Stimulated activated CD8-positive, alpha-beta memory T cell treated with anti-CD3 and anti-CD28 coated beads, Interleukin-15, amount 100 ng/mL, for 1 hour (primary cell): ENCODE measurements at regions not wholly inside any gene's neighbourhood (a gene's known extent, or its start where the extent isn't known, plus 50 kb on each side); places are given as distances from the start of the nearest gene placed in this dataset.

ENCODE experiments used
- DNase-seq: peaks from one replicate; pipeline ENCODE4 v3.0.0-alpha.2; 2020; ENCODE audit warnings: low read depth

GRCh38 chr2:16818203-16818556, 152.5 kb upstream of the CYRIA start:
- DNase-seq: no peak

DNA sequence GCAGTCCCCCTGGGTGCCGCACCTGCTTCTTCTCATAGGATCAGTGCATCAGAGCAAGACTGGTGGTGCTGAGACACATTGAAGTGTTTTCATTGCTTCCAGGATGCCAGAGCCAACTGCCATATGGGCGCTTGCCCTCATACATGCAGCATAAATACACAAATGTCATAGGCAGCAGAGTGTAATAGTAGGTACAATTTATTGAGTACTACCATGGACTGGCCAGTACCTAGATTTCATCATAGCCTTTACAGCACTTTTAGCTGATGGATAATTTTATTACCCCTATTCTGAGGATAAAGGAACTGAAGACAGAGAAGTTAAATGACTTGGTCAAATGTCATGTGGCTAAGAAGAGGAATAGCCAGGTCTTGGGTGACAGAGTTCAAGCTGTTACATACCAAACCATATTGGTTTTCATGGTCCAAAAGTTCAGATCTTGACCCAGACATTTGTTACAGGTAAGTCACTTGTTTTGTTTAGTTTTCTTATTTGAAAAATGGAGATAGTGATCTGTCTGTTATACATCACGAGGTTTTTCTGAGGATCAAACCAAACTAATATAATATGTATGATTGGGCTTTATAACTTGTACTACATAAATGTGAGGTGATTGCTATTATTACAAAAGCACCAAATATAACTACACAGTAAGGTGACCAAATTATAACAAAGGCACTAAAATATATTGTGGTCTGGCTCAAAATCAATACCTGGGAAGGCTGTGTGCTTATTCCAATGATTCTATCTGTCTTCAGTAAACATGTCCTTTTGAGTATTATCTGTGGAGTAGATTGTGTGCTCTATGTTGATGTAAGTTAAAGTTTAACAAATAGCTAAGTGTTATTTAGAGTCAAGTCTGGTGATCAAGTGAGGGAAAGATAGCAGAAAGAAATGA, 151.9 kb upstream of the CYRIA start:
- no peak for DNase-seq

DNA sequence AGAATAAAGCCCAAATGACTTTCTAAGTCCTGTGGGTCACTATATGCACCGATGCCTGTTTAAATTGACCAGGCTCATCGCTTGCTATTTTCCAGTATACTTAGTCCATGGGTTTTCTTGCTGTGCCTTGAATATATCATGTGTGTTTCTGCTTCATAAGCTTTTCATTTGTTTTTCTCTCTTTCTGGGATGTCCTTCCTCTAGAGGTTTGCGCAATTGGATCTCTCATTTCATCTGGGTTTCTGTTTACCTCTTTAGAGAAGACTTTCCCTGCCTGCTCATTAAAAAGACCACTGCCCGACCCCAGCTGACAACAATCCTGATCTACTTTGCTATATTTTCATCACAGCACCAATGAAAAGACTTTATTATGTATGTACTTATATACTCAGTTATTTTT, 150.9 kb upstream of the CYRIA start:
- no peak for DNase-seq

- no peak for DNase-seq
Observed at GRCh38 chr2:16816016-16816415, 150.4 kb upstream of the CYRIA start.

GRCh38 chr2:16813593-16813992, 148.0 kb upstream of the CYRIA start:
- DNase-seq: no peak

- DNase-seq: no peak
Observed at GRCh38 chr2:16798472-16798871, 132.8 kb upstream of the CYRIA start.

- no peak for DNase-seq
Observed at GRCh38 chr2:16791496-16791895, 125.9 kb upstream of the CYRIA start.

- DNase-seq: no peak
Observed at GRCh38 chr2:16785149-16785548, 119.5 kb upstream of the CYRIA start.

- no peak for DNase-seq
Observed at GRCh38 chr2:16784652-16785051, 119.0 kb upstream of the CYRIA start.

- no peak for DNase-seq
Observed at GRCh38 chr2:16777123-16777870, 111.7 kb upstream of the CYRIA start.

- DNase-seq: no peak
Observed at GRCh38 chr2:16775899-16776231, 110.2 kb upstream of the CYRIA start.

DNA sequence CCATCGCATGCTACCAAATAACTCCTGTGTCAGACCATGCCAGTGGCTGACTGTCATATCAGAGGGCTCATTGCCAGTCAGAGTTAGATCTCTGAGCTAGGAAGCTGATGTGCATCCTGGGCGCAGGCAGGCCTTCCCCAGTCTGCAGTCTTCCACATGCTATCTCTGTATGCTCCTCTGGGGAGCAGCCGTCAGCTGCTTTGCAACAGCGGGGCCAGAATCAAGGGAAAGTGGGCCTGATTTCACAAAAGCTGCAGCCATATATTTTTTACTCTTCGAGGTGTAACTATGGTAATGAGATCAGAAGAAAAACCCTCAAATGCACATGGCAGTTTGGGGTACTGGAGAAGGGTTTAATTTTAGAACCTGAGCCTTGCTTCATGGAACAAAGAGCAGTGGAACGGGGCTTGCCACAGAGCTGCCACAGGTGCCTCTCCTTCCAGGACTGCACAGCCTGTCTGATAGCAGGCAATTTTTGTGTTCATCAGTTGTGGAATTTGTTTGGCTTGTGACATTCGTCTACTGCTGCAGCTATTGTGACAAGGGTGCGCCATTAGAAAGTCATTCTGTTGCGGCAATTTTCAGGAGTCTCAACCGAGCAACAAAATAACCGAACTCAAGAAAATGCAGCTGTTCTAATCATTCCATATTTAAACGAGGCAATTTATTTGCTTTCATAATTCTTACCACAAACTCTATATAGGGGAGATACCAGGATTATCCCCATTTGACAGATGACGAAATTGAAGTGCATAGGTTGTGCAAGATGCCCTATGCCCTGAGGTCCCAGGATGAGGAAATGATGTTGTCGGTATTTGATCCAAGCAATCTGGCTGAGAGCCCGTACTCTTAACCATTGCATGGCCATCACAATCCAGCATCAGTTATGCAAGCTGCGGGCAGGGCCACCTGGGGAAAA, 109.6 kb upstream of the CYRIA start:
- no peak for DNase-seq

- DNase-seq: no peak
Observed at GRCh38 chr2:16774091-16774490, 108.5 kb upstream of the CYRIA start.

GRCh38 chr2:16773080-16773713, 107.6 kb upstream of the CYRIA start:
- DNase-seq: no peak

- no peak for DNase-seq
Observed at GRCh38 chr2:16767789-16768476, 102.3 kb upstream of the CYRIA start.

DNA sequence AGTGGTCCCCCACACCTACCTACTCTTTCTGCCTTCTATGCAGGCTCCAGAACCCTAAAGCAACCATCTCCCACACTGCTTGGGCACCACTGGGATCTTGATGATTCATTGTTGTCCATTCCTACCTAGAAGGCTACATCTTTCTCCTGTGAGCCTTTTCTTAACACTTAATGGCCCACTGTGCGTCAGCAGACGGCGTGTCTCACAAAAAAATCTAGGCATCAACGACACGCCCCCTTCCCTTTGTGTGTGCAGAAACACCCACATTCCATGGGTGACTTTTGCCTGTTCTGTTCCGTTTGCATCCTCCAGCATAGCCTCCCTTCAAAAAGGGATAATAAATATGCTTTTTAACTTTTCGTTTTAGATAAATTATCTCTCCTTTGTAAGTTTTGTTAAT, 99.7 kb upstream of the CYRIA start:
- no peak for DNase-seq

GRCh38 chr2:16764487-16764886, 98.9 kb upstream of the CYRIA start:
- no peak for DNase-seq

- no peak for DNase-seq
Observed at GRCh38 chr2:16763493-16763899, 97.9 kb upstream of the CYRIA start.

GRCh38 chr2:16763056-16763455, 97.4 kb upstream of the CYRIA start:
- DNase-seq: no peak

GRCh38 chr2:16760426-16760825, 94.8 kb upstream of the CYRIA start:
- DNase-seq: no peak
